HepG2 (cell line): ENCODE measurements at regions not wholly inside any gene's neighbourhood (a gene's known extent, or its start where the extent isn't known, plus 50 kb on each side); places are given as distances from the start of the nearest gene placed in this dataset.

Source experiments
- ATAC-seq: fragments of 200-7000 bp; cut with Tn5 transposase; 3 replicates; pipeline ENCODE4 v1.9.1; 2020; ENCODE audit warnings: mild to moderate bottlenecking, moderate library complexity
- BruUV-seq: library from RNA; stranded (reverse); fragments of 400-500 nt; replicated peaks from 2 replicates; lab custom pipeline; 2021; lab: Mats Ljungman, UMichigan
- CTCF ChIA-PET: fragments of 300-600 bp; formaldehyde crosslinking; extraction: SDS; loops from one replicate; lab custom pipeline; 2021; ENCODE audit warnings: low total read pairs, inconsistent platforms, low intra/inter-chr PET ratio; lab: Yijun Ruan, JAX
- POLR2A ChIA-PET: fragments of 350-600 bp; sonication (Branson Sonifier 250); formaldehyde crosslinking; loops from one replicate; lab custom pipeline; 2020; ENCODE audit warnings: antibody characterized with exemption, inconsistent platforms; lab: Yijun Ruan, JAX
- DNase-seq: peaks from one replicate; pipeline ENCODE4 v3.0.0-alpha.2; 2015; ENCODE audit warnings: low spot score
- FAIRE-seq: peaks from 3 replicates; lab custom pipeline; 2011; peaks lifted over from hg19 to GRCh38; lab: Jason Lieb, UNC
- H2AFZ ChIP-seq: one replicate; pipeline ENCODE4 v1.6.1; 2011; ENCODE audit warnings: low read length, inconsistent platforms
- H3K27ac ChIP-seq: fragments of 300-600 bp; 3 replicates; pipeline ENCODE4 v1.8.0; 2011; ENCODE audit warnings: mixed run types, mild to moderate bottlenecking, mixed read lengths, low read length, inconsistent platforms; ENCODE audit not compliant: insufficient read depth; ENCODE audit errors: extremely low read length
- H3K27me3 ChIP-seq, 2 experiments: fragments of 200-600 bp in 1 of 2; 2 replicates in 1 of 2; 3 replicates in 1 of 2; pipeline versions ENCODE4 v1.6.0 to v1.8.0; 2011; ENCODE audit warnings: low read length in 2 of 2, mild to moderate bottlenecking in 2 of 2, moderate library complexity in 2 of 2, inconsistent platforms in 1 of 2; ENCODE audit not compliant: insufficient read depth in 2 of 2, control insufficient read depth in 1 of 2
- H3K36me3 ChIP-seq, 2 experiments: fragments of 200-600 bp in 1 of 2; replicated peaks in 1 of 2; 2 replicates in 1 of 2; 3 replicates in 1 of 2; pipeline versions ENCODE4 v1.5.1 to v1.8.0; 2011; ENCODE audit warnings: low read length in 2 of 2, inconsistent platforms in 1 of 2; ENCODE audit not compliant: insufficient read depth in 2 of 2, control insufficient read depth in 1 of 2
- H3K4me1 ChIP-seq: 2 replicates; pipeline ENCODE4 v1.5.1; 2012; ENCODE audit warnings: low read length, inconsistent platforms; ENCODE audit not compliant: insufficient read depth
- H3K4me2 ChIP-seq: 2 replicates; pipeline ENCODE4 v1.6.0; 2011; ENCODE audit warnings: low read depth, low read length, inconsistent platforms
- H3K4me3 ChIP-seq, 3 experiments: fragments of 200-600 bp in 1 of 3; sonication (generic), shearing (Covaris generic) in 1 of 3; replicated peaks in 1 of 3; 2 replicates each; pipeline ENCODE4 v1.5.1; 2011 to 2016; ENCODE audit warnings: low read length in 3 of 3, inconsistent platforms in 2 of 3, low read depth in 2 of 3, mild to moderate bottlenecking in 2 of 3, control low read depth in 1 of 3, mixed read lengths in 1 of 3; ENCODE audit not compliant: insufficient read depth in 1 of 3
- H3K79me2 ChIP-seq: one replicate; pipeline ENCODE4 v1.6.1; 2011; ENCODE audit warnings: low read length, inconsistent platforms; ENCODE audit not compliant: insufficient read depth
- H3K9ac ChIP-seq: 2 replicates; pipeline ENCODE4 v1.6.0; 2011; ENCODE audit warnings: mild to moderate bottlenecking, low read depth, low read length, inconsistent platforms; ENCODE audit not compliant: insufficient read depth
- H3K9me3 ChIP-seq: 2 replicates; pipeline ENCODE4 v1.5.1; 2012; ENCODE audit warnings: mild to moderate bottlenecking, low read length
- H4K20me1 ChIP-seq: 2 replicates; pipeline ENCODE4 v1.6.0; 2011; ENCODE audit warnings: inconsistent platforms, mild to moderate bottlenecking, low read length, moderate library complexity; ENCODE audit not compliant: insufficient read depth
- ERF ChIP-seq: IDR thresholded peaks from 2 replicates; pipeline ENCODE4 v1.6.1; 2018; ENCODE audit warnings: missing biosample characterization, missing genetic modification reagents
- POLR2AphosphoS5 ChIP-seq: IDR thresholded peaks from 2 replicates; pipeline ENCODE4 v1.6.1; 2012; ENCODE audit warnings: low read depth, low read length
- RFX5 ChIP-seq: IDR thresholded peaks from 2 replicates; pipeline ENCODE4 v1.6.1; 2011; ENCODE audit warnings: low read depth, low read length, improper control_type of control experiment
- SRSF4 ChIP-seq: fragments of 200-400 bp; formaldehyde crosslinking; IDR thresholded peaks from one replicate; pipeline ENCODE4 v1.6.1; 2018; ENCODE audit warnings: mild to moderate bottlenecking, low read depth, low read length, moderate library complexity; ENCODE audit not compliant: poor library complexity, severe bottlenecking
- ZBTB37 ChIP-seq: sonication (generic); formaldehyde crosslinking; IDR thresholded peaks from 2 replicates; pipeline ENCODE4 v1.4.0; 2020; ENCODE audit warnings: mild to moderate bottlenecking, missing genetic modification reagents
- ZBTB46 ChIP-seq: sonication (generic); formaldehyde crosslinking; IDR thresholded peaks from 2 replicates; pipeline ENCODE4 v1.4.0; 2020; ENCODE audit warnings: mild to moderate bottlenecking, missing genetic modification reagents, borderline replicate concordance
- ZMYM2 ChIP-seq: sonication (generic); formaldehyde crosslinking; IDR thresholded peaks from 2 replicates; pipeline ENCODE4 v1.8.0; 2022; ENCODE audit warnings: mild to moderate bottlenecking, missing genetic modification reagents
- ZNF124 ChIP-seq: sonication (generic); formaldehyde crosslinking; IDR thresholded peaks from 2 replicates; pipeline ENCODE4 v1.4.0; 2020; ENCODE audit warnings: missing genetic modification reagents
- ZNF598 ChIP-seq: sonication (generic); formaldehyde crosslinking; IDR thresholded peaks from 2 replicates; pipeline ENCODE4 v1.5.1; 2020; ENCODE audit warnings: mild to moderate bottlenecking, missing genetic modification reagents, borderline replicate concordance
- ZNF646 ChIP-seq: sonication (generic); formaldehyde crosslinking; IDR thresholded peaks from 2 replicates; pipeline ENCODE4 v1.9.0; 2021; ENCODE audit warnings: mild to moderate bottlenecking, missing genetic modification reagents
- WGBS: methylation state at CpG from one replicate; pipeline ENCODE4 v1.1.6; 2017; ENCODE audit warnings: low lambda C conversion rate; 5-methylcytosine and 5-hydroxymethylcytosine counted together
- in situ Hi-C: cut with HindIII; loops from 2 replicates; pipeline ENCODE4 v1.10.0; 2017; ENCODE audit warnings: low pct_unique_long_range_greater_than_20kb; ENCODE audit not compliant: extremely low pct_ligation_motif_present
- intact Hi-C: fragments of 100-400 bp; cut with micrococcal nuclease; formaldehyde crosslinking; loops from one replicate; pipeline ENCODE4 v1.10.0; 2022; ENCODE audit not compliant: unreplicated experiment

DNA sequence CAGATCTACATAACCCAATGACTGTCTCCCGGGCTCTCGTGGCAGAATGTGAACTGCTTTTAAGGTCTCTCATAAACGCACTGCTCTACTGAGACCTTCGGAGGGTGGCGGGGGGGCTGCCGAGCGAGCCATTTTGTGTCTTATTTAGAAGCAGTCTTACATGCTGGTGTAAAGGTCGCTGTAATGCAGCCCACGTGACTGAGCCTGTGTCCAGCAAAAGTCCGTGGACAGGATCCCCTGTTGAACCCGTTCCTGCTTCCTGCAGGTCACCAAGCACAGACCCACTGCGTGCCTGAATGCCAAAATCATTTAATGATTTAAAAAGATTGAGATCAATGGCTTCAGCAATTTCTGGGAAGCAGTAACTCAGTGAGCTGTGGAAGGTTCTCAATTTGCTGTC, 415.9 kb downstream of the BCOR start:
- no peaks in the 10 kb centered on the region for H3K9me3 ChIP-seq
- intact Hi-C loops (no loop called here), in situ Hi-C loops (no loop called here)
- ATAC-seq (no peak), FAIRE-seq (no peak), DNase-seq (no peak)
- CTCF ChIA-PET = no interaction called here
- no CpG with 5 or more reads among the region's 12 CpGs for WGBS
- H3K79me2 ChIP-seq = no peaks in the 10 kb centered on the region
- H3K36me3 ChIP-seq = no peaks in the 10 kb centered on the region
- no peak for TF ChIP-seq ZBTB37 (CRISPR knock-in tag)
- H3K27ac ChIP-seq = no peak overlapping the region
- no peaks in the 10 kb centered on the region for H4K20me1 ChIP-seq
- no peaks in the 10 kb centered on the region for H3K27me3 ChIP-seq
- H3K9ac ChIP-seq = no peak overlapping the region
- H3K4me2 ChIP-seq = no peak overlapping the region
- no peaks in the 10 kb centered on the region for H3K4me1 ChIP-seq
- no peak overlapping the region for H2AFZ ChIP-seq
- POLR2A ChIA-PET = no interaction called here
- BruUV-seq = no TSS peak
- H3K4me3 ChIP-seq = no peak overlapping the region

DNA sequence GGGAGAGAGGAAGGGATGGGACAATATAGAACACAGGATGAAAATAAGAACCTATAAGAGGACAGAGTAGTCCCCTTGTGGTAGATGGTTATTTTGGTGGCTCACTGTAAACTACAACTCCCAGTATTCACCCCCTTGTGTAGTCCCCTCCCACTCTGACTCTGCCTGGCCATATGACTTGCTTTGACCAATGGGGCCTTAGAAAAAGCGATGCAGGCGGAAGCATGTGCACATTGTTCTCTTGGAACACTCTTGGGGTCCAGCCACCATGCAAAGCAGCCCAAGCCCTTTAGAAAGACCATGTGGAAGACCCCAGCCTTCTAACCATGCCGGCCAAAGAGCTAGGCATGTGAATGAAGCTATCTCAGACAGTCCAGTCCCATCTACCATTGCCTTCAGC, 415.0 kb downstream of the BCOR start:
- POLR2A ChIA-PET = no interaction called here
- intact Hi-C loops = no loop called here
- Histone ChIP-seq H3K4me3 (no peak overlapping the region), H3K27ac (no peak overlapping the region), H3K27me3 (no peaks in the 10 kb centered on the region), H4K20me1 (no peaks in the 10 kb centered on the region), H3K36me3 (no peaks in the 10 kb centered on the region), H3K9me3 (no peaks in the 10 kb centered on the region), H3K4me1 (no peaks in the 10 kb centered on the region), H3K79me2 (no peaks in the 10 kb centered on the region), H3K9ac (no peak overlapping the region), H2AFZ (no peak overlapping the region), H3K4me2 (no peak overlapping the region)
- 0% methylated on average over 1 of the region's 3 CpGs for WGBS
- in situ Hi-C loops = no loop called here
- DNase-seq = no peak
- no TSS peak for BruUV-seq
- FAIRE-seq = no peak
- CTCF ChIA-PET = no interaction called here
- ATAC-seq = no peak
- TF ChIP-seq ZNF598 (CRISPR knock-in tag) = no peak
- TF ChIP-seq ERF (CRISPR knock-in tag) = no peak
- TF ChIP-seq SRSF4 = no peak
- TF ChIP-seq ZNF646 (CRISPR knock-in tag) = no peak
- TF ChIP-seq ZBTB46 = no peak
- TF ChIP-seq ZMYM2 (CRISPR knock-in tag) = no peak
- TF ChIP-seq ZNF124 (CRISPR knock-in tag) = no peak
- TF ChIP-seq RFX5 = no peak
- no peak for TF ChIP-seq POLR2AphosphoS5
